ENCODE measurements at regions not wholly inside any gene's neighbourhood (a gene's known extent, or its start where the extent isn't known, plus 50 kb on each side); places are given as distances from the start of the nearest gene placed in this dataset.

GRCh38 chr5:135709208-135709575 lies 125.3 kb upstream of the SLC25A48 start:
- TF ChIP-seq CHD2 (IDR thresholded peaks at IDR 0.05; ENCODE audit: low read length, partially characterized antibody) (no peak), JUN (IDR thresholded peaks at IDR 0.05) (no peak), ATOH8 (CRISPR knock-in tag; IDR thresholded peaks at IDR 0.05; ENCODE audit: low read depth) (no peak), HES2 (IDR thresholded peaks at IDR 0.05) (no peak)
- no peak for ATAC-seq
- 14% methylated on average over 3 of the region's 3 CpGs for WGBS (ENCODE audit: missing lambda C conversion rate)
- POLR2A ChIA-PET, result no interaction called here
- Histone ChIP-seq H3K4me1 (no peaks in the 10 kb centered on the region), H3K9me3 (no peaks in the 10 kb centered on the region), H3K4me2 (no peak overlapping the region), H3K27ac (no peak overlapping the region), H3K4me3 (no peak overlapping the region)
- FAIRE-seq, result no peak
- CTCF ChIA-PET, result interaction anchor here (1.6 to 2.0 kb wide), 2 partner anchors 8 to 142 kb away, joined by 3 to 5 read pairs; no protein-coding TSS in a partner anchor
- no peak for DNase-seq (ENCODE audit: low read depth in 1 of 2, low spot score in 1 of 2)

GRCh38 chr5:135708481-135709207 lies 125.8 kb upstream of the SLC25A48 start:
- WGBS (ENCODE audit: missing lambda C conversion rate), result 7% methylated on average over 3 of the region's 3 CpGs
- DNase-seq (ENCODE audit: low read depth in 1 of 2, low spot score in 1 of 2) (no peak), ATAC-seq (no peak), FAIRE-seq (no peak)
- no peak overlapping the region for H3K27ac ChIP-seq
- no peak overlapping the region for H3K4me2 ChIP-seq
- H3K4me3 ChIP-seq, result no peak overlapping the region
- ChIA-PET POLR2A (interaction anchor here (0.6 kb wide), 1 partner anchor 1002 kb away, joined by 4 read pairs; no protein-coding TSS in a partner anchor), CTCF (interaction anchor here (1.1 to 2.0 kb wide), 4 partner anchors 8 to 142 kb away, joined by 3 to 5 read pairs (median 3); no protein-coding TSS in a partner anchor)
- no peak for TF ChIP-seq HDAC2 (IDR thresholded peaks at IDR 0.05)
- no peak for TF ChIP-seq E2F6 (IDR thresholded peaks at IDR 0.05; ENCODE audit: borderline replicate concordance, low read depth)
- no peak for TF ChIP-seq GATA3 (IDR thresholded peaks at IDR 0.05; ENCODE audit: borderline replicate concordance)
- TF ChIP-seq NFE2L2 (conservative IDR thresholded peaks at IDR 0.05; ENCODE audit: low read length), result no peak
- TF ChIP-seq KDM5A (IDR thresholded peaks at IDR 0.05), result no peak
- no peaks in the 10 kb centered on the region for H3K4me1 ChIP-seq
- H3K9me3 ChIP-seq, result no peaks in the 10 kb centered on the region

DNA sequence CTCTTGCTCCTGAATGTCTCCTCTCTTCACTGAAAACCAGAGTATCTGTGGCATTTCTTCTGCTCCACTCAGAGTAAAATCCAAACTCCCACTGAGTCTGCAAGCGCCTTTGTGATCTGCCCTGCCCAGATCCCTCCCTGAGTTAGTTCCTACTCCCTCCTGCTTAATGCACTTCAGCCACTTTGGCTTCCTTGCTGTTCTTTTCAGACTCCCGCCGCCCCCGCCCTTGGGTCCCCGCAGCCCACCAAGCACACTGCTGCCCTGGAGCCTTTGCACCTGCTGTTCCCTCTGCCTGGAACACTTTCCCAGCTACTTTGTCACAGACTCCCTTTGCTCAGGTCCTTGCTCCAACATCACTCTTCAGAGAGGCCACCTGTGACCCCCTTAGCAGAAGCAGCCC lies 127.2 kb upstream of the SLC25A48 start:
- ChIA-PET POLR2A (no interaction called here), CTCF (interaction anchor here (1.2 to 2.0 kb wide), 2 partner anchors 9 to 123 kb away, joined by 3 to 5 read pairs; no protein-coding TSS in a partner anchor)
- FAIRE-seq (no peak), DNase-seq (ENCODE audit: low read depth in 1 of 2, low spot score in 1 of 2) (no peak), ATAC-seq (no peak)
- no peak overlapping the region for H3K4me3 ChIP-seq
- 42% methylated on average over 5 of the region's 5 CpGs for WGBS (ENCODE audit: missing lambda C conversion rate)
- no peak overlapping the region for H3K4me2 ChIP-seq
- H3K4me1 ChIP-seq, result no peaks in the 10 kb centered on the region
- TF ChIP-seq CHD2 (IDR thresholded peaks at IDR 0.05; ENCODE audit: low read length, partially characterized antibody) (no peak), KDM5A (IDR thresholded peaks at IDR 0.05) (no peak), EP300 (IDR thresholded peaks at IDR 0.05) (no peak), MAZ (IDR thresholded peaks at IDR 0.05; ENCODE audit: borderline replicate concordance, low read depth, low read length) (no peak), RARB (CRISPR knock-in tag; IDR thresholded peaks at IDR 0.05) (no peak), BHLHE40 (IDR thresholded peaks at IDR 0.05; ENCODE audit: low read depth, low read length) (no peak), BCL3 (IDR thresholded peaks at IDR 0.05) (no peak), KDM1A (IDR thresholded peaks at IDR 0.05; ENCODE audit: low read depth) (no peak), MYC (IDR thresholded peaks at IDR 0.05; ENCODE audit: borderline replicate concordance, low read length) (no peak), CEBPB (IDR thresholded peaks at IDR 0.05) (no peak), POLR2A (IDR thresholded peaks at IDR 0.05; ENCODE audit: low read length) (no peak), RNF2 (IDR thresholded peaks at IDR 0.05; ENCODE audit: borderline replicate concordance, low read depth) (no peak), ZNF302 (CRISPR knock-in tag; IDR thresholded peaks at IDR 0.05) (no peak), FOSL2 (IDR thresholded peaks at IDR 0.05) (no peak), FOSL2 (CRISPR knock-in tag; IDR thresholded peaks at IDR 0.05) (no peak), HOXB13 (CRISPR knock-in tag; IDR thresholded peaks at IDR 0.05; ENCODE audit: low read depth) (no peak)
- TF ChIP-seq, protein P1, sequence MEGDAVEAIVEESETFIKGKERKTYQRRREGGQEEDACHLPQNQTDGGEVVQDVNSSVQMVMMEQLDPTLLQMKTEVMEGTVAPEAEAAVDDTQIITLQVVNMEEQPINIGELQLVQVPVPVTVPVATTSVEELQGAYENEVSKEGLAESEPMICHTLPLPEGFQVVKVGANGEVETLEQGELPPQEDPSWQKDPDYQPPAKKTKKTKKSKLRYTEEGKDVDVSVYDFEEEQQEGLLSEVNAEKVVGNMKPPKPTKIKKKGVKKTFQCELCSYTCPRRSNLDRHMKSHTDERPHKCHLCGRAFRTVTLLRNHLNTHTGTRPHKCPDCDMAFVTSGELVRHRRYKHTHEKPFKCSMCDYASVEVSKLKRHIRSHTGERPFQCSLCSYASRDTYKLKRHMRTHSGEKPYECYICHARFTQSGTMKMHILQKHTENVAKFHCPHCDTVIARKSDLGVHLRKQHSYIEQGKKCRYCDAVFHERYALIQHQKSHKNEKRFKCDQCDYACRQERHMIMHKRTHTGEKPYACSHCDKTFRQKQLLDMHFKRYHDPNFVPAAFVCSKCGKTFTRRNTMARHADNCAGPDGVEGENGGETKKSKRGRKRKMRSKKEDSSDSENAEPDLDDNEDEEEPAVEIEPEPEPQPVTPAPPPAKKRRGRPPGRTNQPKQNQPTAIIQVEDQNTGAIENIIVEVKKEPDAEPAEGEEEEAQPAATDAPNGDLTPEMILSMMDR (IDR thresholded peaks at IDR 0.05), result no peak
- H3K27ac ChIP-seq, result no peak overlapping the region
- H3K9me3 ChIP-seq, result no peaks in the 10 kb centered on the region

Data from A549 (cell line).